MCF 10A (cell line): ENCODE measurements at regions not wholly inside any gene's neighbourhood (a gene's known extent, or its start where the extent isn't known, plus 50 kb on each side); places are given as distances from the start of the nearest gene placed in this dataset.

Experiments used
- BruUV-seq: library from RNA; stranded (reverse); fragments of 400-500 nt; replicated peaks from 2 replicates; lab custom pipeline; 2021; lab: Mats Ljungman, UMichigan
- CTCF ChIA-PET: fragments of 300-600 bp; sonication (Branson Sonifier 250); formaldehyde crosslinking; extraction: SDS; loops from one replicate; lab custom pipeline; 2021; ENCODE audit warnings: antibody characterized with exemption, inconsistent platforms; lab: Yijun Ruan, JAX
- POLR2A ChIA-PET: fragments of 300-600, 350-650 bp; sonication (Branson Sonifier 250); formaldehyde crosslinking; extraction: SDS; loops from one replicate; lab custom pipeline; 2020; ENCODE audit warnings: antibody characterized with exemption, inconsistent platforms; lab: Yijun Ruan, JAX
- DNase-seq: peaks from one replicate; pipeline ENCODE4 v3.0.0-alpha.2; 2018; ENCODE audit not compliant: unreplicated experiment
- H3K27ac Mint-ChIP-seq: one replicate; pipeline ENCODE4 v1.8.0; 2022; ENCODE audit warnings: mild to moderate bottlenecking, low read depth, mixed read lengths; ENCODE audit not compliant: unreplicated experiment
- H3K27me3 Mint-ChIP-seq: one replicate; pipeline ENCODE4 v1.8.0; 2022; ENCODE audit warnings: mixed read lengths; ENCODE audit not compliant: insufficient read depth, unreplicated experiment
- H3K36me3 Mint-ChIP-seq: one replicate; pipeline ENCODE4 v1.8.0; 2022; ENCODE audit warnings: mild to moderate bottlenecking, moderate library complexity, mixed read lengths; ENCODE audit not compliant: insufficient read depth, unreplicated experiment
- H3K4me1 Mint-ChIP-seq: one replicate; pipeline ENCODE4 v1.8.0; 2022; ENCODE audit warnings: mixed read lengths; ENCODE audit not compliant: insufficient read depth, unreplicated experiment
- H3K4me3 Mint-ChIP-seq: one replicate; pipeline ENCODE4 v1.8.0; 2022; ENCODE audit warnings: mild to moderate bottlenecking, moderate library complexity, mixed read lengths; ENCODE audit not compliant: unreplicated experiment
- H3K9me3 Mint-ChIP-seq: one replicate; pipeline ENCODE4 v1.8.0; 2022; ENCODE audit warnings: mixed read lengths; ENCODE audit not compliant: unreplicated experiment
- CTCF ChIP-seq: fragments of 200-600 bp; IDR thresholded peaks from one replicate; pipeline ENCODE4 v1.8.0; 2022; ENCODE audit warnings: antibody characterized with exemption, mild to moderate bottlenecking; ENCODE audit not compliant: unreplicated experiment
- intact Hi-C: fragments of 100-400 bp; cut with micrococcal nuclease; formaldehyde crosslinking; loops from 2 replicates; pipeline ENCODE4 v1.14.1; 2022

GRCh38 chr7:9891056-9891455 lies 1082.6 kb upstream of the PHF14 start:
- TF ChIP-seq CTCF: no peak
- H3K36me3 Mint-ChIP-seq: no peaks in the 10 kb centered on the region
- no peak overlapping the region for H3K4me3 Mint-ChIP-seq
- no peak for DNase-seq
- ChIA-PET POLR2A (no interaction called here), CTCF (no interaction called here)
- intact Hi-C loops: no loop called here
- H3K27ac Mint-ChIP-seq: no peak overlapping the region
- peaks cover 26% of the 10 kb centered on the region for H3K9me3 Mint-ChIP-seq
- BruUV-seq: no TSS peak
- no peaks in the 10 kb centered on the region for H3K4me1 Mint-ChIP-seq
- peaks cover 4% of the 10 kb centered on the region for H3K27me3 Mint-ChIP-seq

GRCh38 chr7:9900339-9900738 lies 1073.3 kb upstream of the PHF14 start:
- no peaks in the 10 kb centered on the region for H3K36me3 Mint-ChIP-seq
- no TSS peak for BruUV-seq
- ChIA-PET CTCF (no interaction called here), POLR2A (no interaction called here)
- H3K9me3 Mint-ChIP-seq: peaks cover 12% of the 10 kb centered on the region
- H3K4me3 Mint-ChIP-seq: no peak overlapping the region
- TF ChIP-seq CTCF: no peak
- peaks cover 12% of the 10 kb centered on the region for H3K27me3 Mint-ChIP-seq
- no peaks in the 10 kb centered on the region for H3K4me1 Mint-ChIP-seq
- intact Hi-C loops: no loop called here
- no peak for DNase-seq
- H3K27ac Mint-ChIP-seq: no peak overlapping the region

- no peak for TF ChIP-seq CTCF
- CTCF ChIA-PET: no interaction called here
- H3K27me3 Mint-ChIP-seq: peaks cover 17% of the 10 kb centered on the region
- H3K36me3 Mint-ChIP-seq: no peaks in the 10 kb centered on the region
- no peak overlapping the region for H3K27ac Mint-ChIP-seq
- H3K9me3 Mint-ChIP-seq: no peaks in the 10 kb centered on the region
- DNase-seq: no peak
- H3K4me3 Mint-ChIP-seq: no peak overlapping the region
- intact Hi-C loops: no loop called here
- POLR2A ChIA-PET: no interaction called here
- H3K4me1 Mint-ChIP-seq: no peaks in the 10 kb centered on the region
- no TSS peak for BruUV-seq
Observed at GRCh38 chr7:9921326-9921725, 1052.3 kb upstream of the PHF14 start.

GRCh38 chr7:9937944-9938631 lies 1035.6 kb upstream of the PHF14 start:
- POLR2A ChIA-PET: no interaction called here
- CTCF ChIA-PET: no interaction called here
- H3K27me3 Mint-ChIP-seq: peaks cover 27% of the 10 kb centered on the region
- no peak overlapping the region for H3K4me3 Mint-ChIP-seq
- no TSS peak for BruUV-seq
- peak; percentile 8 for DNase-seq
- H3K27ac Mint-ChIP-seq: no peak overlapping the region
- H3K36me3 Mint-ChIP-seq: no peaks in the 10 kb centered on the region
- H3K9me3 Mint-ChIP-seq: no peaks in the 10 kb centered on the region
- TF ChIP-seq CTCF: no peak
- intact Hi-C loops: no loop called here
- H3K4me1 Mint-ChIP-seq: no peaks in the 10 kb centered on the region
